ENCODE measurements at regions not wholly inside any gene's neighbourhood (a gene's known extent, or its start where the extent isn't known, plus 50 kb on each side); places are given as distances from the start of the nearest gene placed in this dataset.

DNA sequence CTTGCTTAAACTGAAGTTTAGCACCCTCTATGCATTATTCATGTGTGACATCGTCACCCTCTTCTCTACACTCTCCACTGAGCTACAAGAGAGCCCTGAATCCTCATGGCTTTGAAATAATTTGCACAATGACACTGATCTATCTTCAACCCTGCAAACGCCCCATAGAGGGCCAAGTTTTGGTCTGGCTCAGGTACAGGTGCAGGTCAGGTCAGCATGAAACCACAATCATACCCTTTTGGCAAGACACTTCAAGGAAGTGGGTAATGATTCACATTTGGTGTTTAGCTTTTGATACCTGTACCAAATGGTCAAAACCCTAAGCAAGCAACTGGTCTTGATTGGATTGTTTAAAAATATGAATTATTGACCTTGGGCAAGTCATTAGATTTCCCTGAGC is 122.2 kb upstream of the CADM1 start:
- 54% methylated on average over 1 of the region's 2 CpGs for WGBS (ENCODE audit: missing lambda C conversion rate)
- TF ChIP-seq, protein P1, sequence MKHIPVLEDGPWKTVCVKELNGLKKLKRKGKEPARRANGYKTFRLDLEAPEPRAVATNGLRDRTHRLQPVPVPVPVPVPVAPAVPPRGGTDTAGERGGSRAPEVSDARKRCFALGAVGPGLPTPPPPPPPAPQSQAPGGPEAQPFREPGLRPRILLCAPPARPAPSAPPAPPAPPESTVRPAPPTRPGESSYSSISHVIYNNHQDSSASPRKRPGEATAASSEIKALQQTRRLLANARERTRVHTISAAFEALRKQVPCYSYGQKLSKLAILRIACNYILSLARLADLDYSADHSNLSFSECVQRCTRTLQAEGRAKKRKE (CRISPR knock-in tag; IDR thresholded peaks at IDR 0.05; ENCODE audit: low read depth), result no peak
- no peak for TF ChIP-seq KDM1A (IDR thresholded peaks at IDR 0.05; ENCODE audit: low read depth)
- no peak for TF ChIP-seq JUNB (IDR thresholded peaks at IDR 0.05)
- TF ChIP-seq, protein P2, sequence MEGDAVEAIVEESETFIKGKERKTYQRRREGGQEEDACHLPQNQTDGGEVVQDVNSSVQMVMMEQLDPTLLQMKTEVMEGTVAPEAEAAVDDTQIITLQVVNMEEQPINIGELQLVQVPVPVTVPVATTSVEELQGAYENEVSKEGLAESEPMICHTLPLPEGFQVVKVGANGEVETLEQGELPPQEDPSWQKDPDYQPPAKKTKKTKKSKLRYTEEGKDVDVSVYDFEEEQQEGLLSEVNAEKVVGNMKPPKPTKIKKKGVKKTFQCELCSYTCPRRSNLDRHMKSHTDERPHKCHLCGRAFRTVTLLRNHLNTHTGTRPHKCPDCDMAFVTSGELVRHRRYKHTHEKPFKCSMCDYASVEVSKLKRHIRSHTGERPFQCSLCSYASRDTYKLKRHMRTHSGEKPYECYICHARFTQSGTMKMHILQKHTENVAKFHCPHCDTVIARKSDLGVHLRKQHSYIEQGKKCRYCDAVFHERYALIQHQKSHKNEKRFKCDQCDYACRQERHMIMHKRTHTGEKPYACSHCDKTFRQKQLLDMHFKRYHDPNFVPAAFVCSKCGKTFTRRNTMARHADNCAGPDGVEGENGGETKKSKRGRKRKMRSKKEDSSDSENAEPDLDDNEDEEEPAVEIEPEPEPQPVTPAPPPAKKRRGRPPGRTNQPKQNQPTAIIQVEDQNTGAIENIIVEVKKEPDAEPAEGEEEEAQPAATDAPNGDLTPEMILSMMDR (IDR thresholded peaks at IDR 0.05), result no peak
- no peak for ATAC-seq
- no peak for FAIRE-seq
- Histone ChIP-seq H3K27ac (no peak overlapping the region), H3K4me1 (peaks cover 10% of the 10 kb centered on the region; the same call in 1 of the 3 replicates), H3K4me3 (no peak overlapping the region), H3K9me3 (no peaks in the 10 kb centered on the region), H3K4me2 (no peak overlapping the region)
- ChIA-PET CTCF (interaction anchor here (1.2 kb wide), 1 partner anchor 50 kb away, joined by 3 read pairs; no protein-coding TSS in a partner anchor), POLR2A (no interaction called here)
- no peak for DNase-seq (ENCODE audit: low read depth in 1 of 2, low spot score in 1 of 2)

DNA sequence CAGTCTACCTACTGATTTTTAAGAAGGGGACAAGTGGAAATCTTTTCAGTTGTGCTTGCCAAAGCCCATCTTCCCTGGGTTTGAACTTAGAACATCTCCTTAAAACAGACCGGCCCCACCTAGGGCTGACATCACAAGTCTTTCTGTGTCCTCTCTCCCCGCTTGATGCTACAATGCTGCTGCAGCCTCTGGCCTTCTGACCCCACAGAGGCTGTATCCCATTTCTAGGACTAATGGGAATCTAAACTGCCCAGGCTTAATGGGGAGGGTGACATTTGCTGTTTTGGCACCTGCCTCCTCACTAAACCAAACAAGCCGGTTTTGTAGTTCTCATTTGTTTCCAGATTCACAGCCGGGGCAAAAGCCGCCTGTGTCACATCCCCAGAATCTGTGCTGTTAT is 121.3 kb upstream of the CADM1 start:
- FAIRE-seq (no peak), ATAC-seq (no peak), DNase-seq (ENCODE audit: low read depth in 1 of 2, low spot score in 1 of 2) (no peak)
- ChIA-PET POLR2A (no interaction called here), CTCF (interaction anchor here (0.5 kb wide), 1 partner anchor 864 kb away, joined by 3 read pairs; no protein-coding TSS in a partner anchor)
- no peaks in the 10 kb centered on the region for H3K9me3 ChIP-seq
- no peak overlapping the region for H3K4me2 ChIP-seq
- WGBS (ENCODE audit: missing lambda C conversion rate), result 70% methylated on average over 4 of the region's 5 CpGs
- peaks cover 10% of the 10 kb centered on the region; the same call in 1 of the 3 replicates for H3K4me1 ChIP-seq
- H3K4me3 ChIP-seq, result no peak overlapping the region
- TF ChIP-seq EHMT2 (IDR thresholded peaks at IDR 0.05; ENCODE audit: low read depth), result no peak
- H3K27ac ChIP-seq, result no peak overlapping the region

DNA sequence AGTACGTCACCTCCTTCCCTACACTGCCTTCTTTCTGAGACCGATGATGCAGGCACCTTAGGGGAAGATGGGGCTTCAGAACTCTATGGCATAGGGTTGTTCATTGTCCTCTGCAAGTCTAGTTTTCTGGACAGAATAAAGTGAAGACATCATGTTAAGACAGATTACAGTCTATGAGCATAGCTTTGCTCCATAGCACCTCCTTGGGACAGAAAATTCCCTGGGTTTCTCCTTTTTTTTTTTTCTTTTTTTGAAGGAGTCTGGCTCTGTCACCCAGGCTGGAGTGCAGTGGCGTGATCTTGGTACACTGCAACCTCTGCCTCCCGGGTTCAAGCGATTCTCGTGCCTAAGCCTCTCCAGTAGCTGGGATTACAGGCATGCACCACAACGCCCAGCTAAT is 119.8 kb upstream of the CADM1 start:
- 71% methylated on average over 7 of the region's 7 CpGs for WGBS (ENCODE audit: missing lambda C conversion rate)
- DNase-seq (ENCODE audit: low read depth in 1 of 2, low spot score in 1 of 2) (no peak), ATAC-seq (no peak; a peak in 2 of 6 replicates)

DNA sequence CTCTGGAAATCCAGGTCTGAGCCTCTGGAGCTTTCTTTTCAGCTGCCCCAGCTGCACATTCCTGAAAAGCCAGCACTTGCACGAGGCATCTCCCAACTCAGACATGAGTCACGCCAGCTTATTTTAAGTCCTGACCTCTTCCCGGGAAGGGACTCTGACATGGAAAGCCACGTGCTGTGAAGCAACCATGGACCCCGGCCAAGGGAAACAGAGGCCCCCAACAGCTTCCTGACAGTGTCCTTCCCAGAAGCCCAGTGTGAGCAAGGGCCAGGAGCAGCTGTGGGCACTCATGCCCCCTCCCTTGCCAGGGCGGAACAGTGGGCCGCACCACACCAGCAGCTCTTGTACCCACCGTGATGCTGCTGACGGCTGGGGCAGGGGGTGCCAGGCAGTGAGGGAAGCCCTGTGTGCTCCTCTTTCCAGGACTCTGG is 118.8 kb upstream of the CADM1 start:
- DNase-seq (ENCODE audit: low read depth in 1 of 2, low spot score in 1 of 2) (peak; percentile 23 to 28), ATAC-seq (peak; percentile 71 to 81; a peak in 5 of 6 replicates), FAIRE-seq (no peak)
- peak overlapping the region; percentile 38; the same call in 2 of the 3 replicates for H3K4me2 ChIP-seq
- H3K4me1 ChIP-seq, result peaks cover 10% of the 10 kb centered on the region; the same call in 1 of the 3 replicates
- no peaks in the 10 kb centered on the region for H3K9me3 ChIP-seq
- no peak overlapping the region for H3K4me3 ChIP-seq
- POLR2A ChIA-PET, result no interaction called here
- H3K27ac ChIP-seq, result peak overlapping the region in 1 of 2 experiments; percentile 65; a peak in 1 of 6 replicates
- WGBS (ENCODE audit: missing lambda C conversion rate), result 11% methylated on average over 3 of the region's 9 CpGs
- TF ChIP-seq POLR2AphosphoS2 (conservative IDR thresholded peaks at IDR 0.05; ENCODE audit: low read length) (no peak), ESRRA (IDR thresholded peaks at IDR 0.05; ENCODE audit: borderline replicate concordance, low read length) (no peak), POLR2A (IDR thresholded peaks at IDR 0.05; ENCODE audit: low read length) (no peak), MAZ (IDR thresholded peaks at IDR 0.05; ENCODE audit: borderline replicate concordance, low read depth, low read length) (no peak), FOSL2 (IDR thresholded peaks at IDR 0.05) (no peak), FOSL2 (CRISPR knock-in tag; IDR thresholded peaks at IDR 0.05) (peak; percentile 35; the same call in 1 of the 2 replicates), MYC (IDR thresholded peaks at IDR 0.05; ENCODE audit: borderline replicate concordance, low read length) (no peak), HOXB5 (CRISPR knock-in tag; IDR thresholded peaks at IDR 0.05) (no peak), HOXB13 (CRISPR knock-in tag; IDR thresholded peaks at IDR 0.05; ENCODE audit: low read depth) (no peak), FOXS1 (CRISPR knock-in tag; IDR thresholded peaks at IDR 0.05) (no peak), HEYL (CRISPR knock-in tag; IDR thresholded peaks at IDR 0.05) (no peak), KDM5A (IDR thresholded peaks at IDR 0.05) (no peak)
- TF ChIP-seq, protein P3, sequence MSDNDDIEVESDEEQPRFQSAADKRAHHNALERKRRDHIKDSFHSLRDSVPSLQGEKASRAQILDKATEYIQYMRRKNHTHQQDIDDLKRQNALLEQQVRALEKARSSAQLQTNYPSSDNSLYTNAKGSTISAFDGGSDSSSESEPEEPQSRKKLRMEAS (IDR thresholded peaks at IDR 0.05), result peak; percentile 60
- CTCF ChIA-PET, result interaction anchor here (0.5 to 1.1 kb wide), 2 partner anchors 31 to 51 kb away, joined by 3 to 5 read pairs; no protein-coding TSS in a partner anchor

More for the DNA sequence above, 119.8 kb upstream of the CADM1 start:
- H3K27ac ChIP-seq, result no peak overlapping the region
- H3K4me3 ChIP-seq, result no peak overlapping the region
- FAIRE-seq, result no peak
- ChIA-PET CTCF (interaction anchor here (0.7 to 1.5 kb wide), 3 partner anchors 8 to 30 kb away, joined by 3 to 5 read pairs (median 4); no protein-coding TSS in a partner anchor), POLR2A (no interaction called here)
- no peak overlapping the region for H3K4me2 ChIP-seq
- H3K4me1 ChIP-seq, result peaks cover 10% of the 10 kb centered on the region; the same call in 1 of the 3 replicates
- H3K9me3 ChIP-seq, result no peaks in the 10 kb centered on the region
- TF ChIP-seq RNF2 (IDR thresholded peaks at IDR 0.05; ENCODE audit: borderline replicate concordance, low read depth) (no peak), NR3C1 (IDR thresholded peaks at IDR 0.05) (no peak), CHD2 (IDR thresholded peaks at IDR 0.05; ENCODE audit: low read length, partially characterized antibody) (no peak), MAFK (IDR thresholded peaks at IDR 0.05; ENCODE audit: partially characterized antibody) (no peak), RAD21 (conservative IDR thresholded peaks at IDR 0.05 in 1 of 2, IDR thresholded peaks at IDR 0.05 in 1 of 2) (no peak), KDM5A (IDR thresholded peaks at IDR 0.05) (no peak), HDAC2 (IDR thresholded peaks at IDR 0.05) (no peak), ZFP36 (IDR thresholded peaks at IDR 0.05; ENCODE audit: borderline replicate concordance, partially characterized antibody) (no peak), POLR2AphosphoS2 (conservative IDR thresholded peaks at IDR 0.05; ENCODE audit: low read length) (no peak), FOXS1 (CRISPR knock-in tag; IDR thresholded peaks at IDR 0.05) (no peak)
- TF ChIP-seq, protein P4, sequence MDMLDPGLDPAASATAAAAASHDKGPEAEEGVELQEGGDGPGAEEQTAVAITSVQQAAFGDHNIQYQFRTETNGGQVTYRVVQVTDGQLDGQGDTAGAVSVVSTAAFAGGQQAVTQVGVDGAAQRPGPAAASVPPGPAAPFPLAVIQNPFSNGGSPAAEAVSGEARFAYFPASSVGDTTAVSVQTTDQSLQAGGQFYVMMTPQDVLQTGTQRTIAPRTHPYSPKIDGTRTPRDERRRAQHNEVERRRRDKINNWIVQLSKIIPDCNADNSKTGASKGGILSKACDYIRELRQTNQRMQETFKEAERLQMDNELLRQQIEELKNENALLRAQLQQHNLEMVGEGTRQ (IDR thresholded peaks at IDR 0.05), result no peak
